GM23338 (cell line): ENCODE measurements at regions not wholly inside any gene's neighbourhood (a gene's known extent, or its start where the extent isn't known, plus 50 kb on each side); places are given as distances from the start of the nearest gene placed in this dataset.

Experiments
- ATAC-seq: fragments of 200-7000 bp; cut with Tn5 transposase; 3 replicates; pipeline ENCODE4 v1.9.1; 2020
- DNase-seq: peaks from one replicate; pipeline ENCODE4 v3.0.0-alpha.2; 2015; ENCODE audit warnings: low spot score
- H2AFZ ChIP-seq: fragments of 200-600 bp; sonication (generic); 2 replicates; pipeline ENCODE4 v1.8.0; 2016; ENCODE audit warnings: antibody characterized with exemption, mild to moderate bottlenecking, moderate library complexity
- H3F3A ChIP-seq: fragments of 200-600 bp; sonication (generic); replicated peaks from 2 replicates; pipeline ENCODE4 v1.8.0; 2017; ENCODE audit warnings: antibody characterized with exemption, mixed run types, low read depth
- H3K27ac ChIP-seq: fragments of 200-600 bp; sonication (generic); 2 replicates; pipeline ENCODE4 v1.6.1; 2016; ENCODE audit warnings: low read depth
- H3K27me3 ChIP-seq: fragments of 200-600 bp; sonication (generic); 2 replicates; pipeline ENCODE4 v1.8.0; 2016; ENCODE audit warnings: mild to moderate bottlenecking, mixed run types, moderate library complexity; ENCODE audit not compliant: insufficient read depth
- H3K36me3 ChIP-seq: fragments of 200-600 bp; sonication (generic); 2 replicates; pipeline ENCODE4 v1.8.0; 2016; ENCODE audit warnings: mild to moderate bottlenecking; ENCODE audit not compliant: insufficient read depth
- H3K4me1 ChIP-seq: fragments of 200-600 bp; sonication (generic); 2 replicates; pipeline ENCODE4 v1.8.0; 2016; ENCODE audit warnings: mild to moderate bottlenecking, moderate library complexity; ENCODE audit not compliant: insufficient read depth
- H3K4me2 ChIP-seq: fragments of 200-600 bp; sonication (generic); 2 replicates; pipeline ENCODE4 v1.7.1; 2017; ENCODE audit warnings: mixed run types
- H3K4me3 ChIP-seq: fragments of 200-600 bp; sonication (generic); 2 replicates; pipeline ENCODE4 v1.6.1; 2016; ENCODE audit warnings: mixed run types
- H3K79me2 ChIP-seq: fragments of 200-600 bp; sonication (generic); replicated peaks from 2 replicates; pipeline ENCODE4 v1.8.0; 2017; ENCODE audit warnings: mild to moderate bottlenecking; ENCODE audit not compliant: insufficient read depth
- H3K9me2 ChIP-seq: fragments of 200-600 bp; sonication (generic); 2 replicates; pipeline ENCODE4 v1.8.0; 2017; ENCODE audit not compliant: insufficient read depth
- H4K20me1 ChIP-seq: fragments of 200-600 bp; sonication (generic); replicated peaks from 2 replicates; pipeline ENCODE4 v1.8.0; 2017; ENCODE audit warnings: mild to moderate bottlenecking; ENCODE audit not compliant: insufficient read depth
- H3K27ac Mint-ChIP-seq: 2 replicates; pipeline ENCODE4 v1.8.0; 2020; ENCODE audit warnings: inconsistent platforms, mild to moderate bottlenecking, moderate library complexity, mixed read lengths
- H3K27me3 Mint-ChIP-seq: 3 replicates; pipeline ENCODE4 v1.8.0; 2022; ENCODE audit warnings: low read depth, mild to moderate bottlenecking, moderate library complexity, mixed read lengths, inconsistent platforms; ENCODE audit not compliant: insufficient read depth, poor library complexity
- H3K36me3 Mint-ChIP-seq: 3 replicates; pipeline ENCODE4 v1.8.0; 2021; ENCODE audit warnings: low read depth, mild to moderate bottlenecking, inconsistent platforms, moderate library complexity, mixed read lengths
- H3K4me1 Mint-ChIP-seq: 3 replicates; pipeline ENCODE4 v1.8.0; 2020; ENCODE audit warnings: mild to moderate bottlenecking, inconsistent platforms, mixed read lengths
- H3K4me3 Mint-ChIP-seq: 3 replicates; pipeline ENCODE4 v1.8.0; 2021; ENCODE audit warnings: moderate library complexity, mild to moderate bottlenecking, inconsistent platforms, mixed read lengths
- H3K9me3 Mint-ChIP-seq: 3 replicates; pipeline ENCODE4 v1.8.0; 2020; ENCODE audit warnings: moderate library complexity, mild to moderate bottlenecking, inconsistent platforms, mixed read lengths
- CREB1 ChIP-seq: fragments of 250-450 bp; sonication (Bioruptor Pico); IDR thresholded peaks from 2 replicates; pipeline ENCODE4 v1.5.0; 2020; ENCODE audit warnings: low read depth, mild to moderate bottlenecking, moderate library complexity
- EZH2 ChIP-seq: fragments of 200-600 bp; sonication (generic); IDR thresholded peaks from one replicate; pipeline ENCODE4 v1.8.0; 2017; ENCODE audit warnings: antibody characterized with exemption, mild to moderate bottlenecking, low read depth; ENCODE audit not compliant: unreplicated experiment
- EZH2phosphoT487 ChIP-seq: fragments of 200-600 bp; sonication (generic); IDR thresholded peaks from one replicate; pipeline ENCODE4 v1.8.1; 2018; ENCODE audit warnings: antibody characterized with exemption; ENCODE audit not compliant: unreplicated experiment
- JUNB ChIP-seq: IDR thresholded peaks from one replicate; pipeline ENCODE4 v1.6.1; 2016; ENCODE audit warnings: antibody characterized with exemption; ENCODE audit not compliant: unreplicated experiment
- NANOG ChIP-seq: IDR thresholded peaks from 2 replicates; pipeline ENCODE4 v1.6.1; 2016; ENCODE audit warnings: antibody characterized with exemption, borderline replicate concordance
- POLR2AphosphoS5 ChIP-seq: IDR thresholded peaks from 2 replicates; pipeline ENCODE4 v1.6.1; 2016; ENCODE audit warnings: antibody characterized with exemption, low read depth
- STAT1 ChIP-seq: IDR thresholded peaks from one replicate; pipeline ENCODE4 v1.6.1; 2016; ENCODE audit warnings: antibody characterized with exemption; ENCODE audit not compliant: unreplicated experiment
- ZNF114 ChIP-seq: fragments of 250-450 bp; sonication (Bioruptor Pico); IDR thresholded peaks from 2 replicates; pipeline ENCODE4 v1.5.0; 2020; ENCODE audit warnings: mild to moderate bottlenecking, moderate library complexity
- ZNF331 ChIP-seq: fragments of 250-450 bp; sonication (Bioruptor Pico); IDR thresholded peaks from 2 replicates; pipeline ENCODE4 v1.5.0; 2020; ENCODE audit warnings: low read depth, mild to moderate bottlenecking, moderate library complexity
- TF ChIP-seq, protein P1 (sequence below), 2 experiments: fragments of 200-600 bp in 1 of 2; sonication (generic) in 1 of 2; conservative IDR thresholded peaks; 2 replicates each; pipeline versions ENCODE4 v1.5.1 to v1.6.1; 2016 to 2017; ENCODE audit warnings: antibody characterized with exemption in 2 of 2, low read depth in 2 of 2, mild to moderate bottlenecking in 2 of 2, moderate library complexity in 1 of 2
- TF ChIP-seq, protein P2 (sequence below): IDR thresholded peaks from 2 replicates; pipeline ENCODE4 v1.6.1; 2016; ENCODE audit warnings: antibody characterized with exemption
- TF ChIP-seq, protein P3 (sequence below): IDR thresholded peaks from one replicate; pipeline ENCODE4 v1.6.1; 2018; ENCODE audit warnings: antibody characterized with exemption; ENCODE audit not compliant: unreplicated experiment
- TF ChIP-seq, protein P4 (sequence below): fragments of 250-450 bp; sonication (Bioruptor Pico); IDR thresholded peaks from 2 replicates; pipeline ENCODE4 v1.5.0; 2020; ENCODE audit warnings: mild to moderate bottlenecking, moderate library complexity

DNA sequence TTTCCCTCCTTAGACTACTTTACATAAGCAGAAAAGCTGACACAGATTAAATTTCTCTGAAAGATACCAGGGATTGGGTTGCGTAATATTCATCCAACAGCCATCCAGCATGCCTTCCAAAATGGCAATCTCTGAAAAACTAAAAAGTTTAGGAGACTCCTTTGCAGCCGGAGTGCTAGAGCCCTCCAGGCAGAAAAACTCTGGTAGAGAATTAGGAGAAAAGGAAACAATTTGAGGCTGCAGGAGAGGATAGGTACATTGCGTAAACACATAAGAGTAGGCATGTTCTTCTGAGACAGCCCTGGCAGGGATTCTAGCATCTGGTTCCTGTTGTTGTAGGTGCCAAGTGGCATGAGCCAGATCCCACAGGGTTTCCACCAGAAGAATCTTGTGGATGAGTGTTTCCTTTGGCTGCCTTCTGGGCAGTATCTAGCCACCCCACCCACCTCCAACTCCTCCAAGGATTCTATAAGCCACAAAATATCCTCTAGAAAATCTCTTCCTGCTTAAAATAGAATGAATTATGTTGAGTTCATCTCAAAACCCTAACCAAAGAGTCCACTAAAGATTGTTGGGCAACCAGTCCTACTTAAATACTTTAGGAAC, 402.4 kb downstream of the HGF start:
- no peak for DNase-seq
- Histone ChIP-seq H3K36me3 (no peaks in the 10 kb centered on the region), H3K4me1 (peaks cover 13% of the 10 kb centered on the region), H3K79me2 (no peaks in the 10 kb centered on the region), H3K4me3 (no peak overlapping the region), H3K27me3 (no peaks in the 10 kb centered on the region), H3K4me2 (no peak overlapping the region), H3F3A (no peaks in the 10 kb centered on the region), H3K9me2 (0 out of 2 replicates have a peak, but pooled peaks cover 8% of the 10 kb centered on the region), H2AFZ (peak overlapping the region; percentile 40; the same call in 1 of the 2 replicates), H3K27ac (no peak overlapping the region), H4K20me1 (no peaks in the 10 kb centered on the region)
- Mint-ChIP-seq H3K4me3 (no peak overlapping the region), H3K27ac (no peak overlapping the region), H3K27me3 (peaks cover 2% of the 10 kb centered on the region), H3K36me3 (no peaks in the 10 kb centered on the region), H3K9me3 (no peaks in the 10 kb centered on the region), H3K4me1 (peaks cover 22% of the 10 kb centered on the region)
- ATAC-seq, result no peak
- TF ChIP-seq, protein P1, sequence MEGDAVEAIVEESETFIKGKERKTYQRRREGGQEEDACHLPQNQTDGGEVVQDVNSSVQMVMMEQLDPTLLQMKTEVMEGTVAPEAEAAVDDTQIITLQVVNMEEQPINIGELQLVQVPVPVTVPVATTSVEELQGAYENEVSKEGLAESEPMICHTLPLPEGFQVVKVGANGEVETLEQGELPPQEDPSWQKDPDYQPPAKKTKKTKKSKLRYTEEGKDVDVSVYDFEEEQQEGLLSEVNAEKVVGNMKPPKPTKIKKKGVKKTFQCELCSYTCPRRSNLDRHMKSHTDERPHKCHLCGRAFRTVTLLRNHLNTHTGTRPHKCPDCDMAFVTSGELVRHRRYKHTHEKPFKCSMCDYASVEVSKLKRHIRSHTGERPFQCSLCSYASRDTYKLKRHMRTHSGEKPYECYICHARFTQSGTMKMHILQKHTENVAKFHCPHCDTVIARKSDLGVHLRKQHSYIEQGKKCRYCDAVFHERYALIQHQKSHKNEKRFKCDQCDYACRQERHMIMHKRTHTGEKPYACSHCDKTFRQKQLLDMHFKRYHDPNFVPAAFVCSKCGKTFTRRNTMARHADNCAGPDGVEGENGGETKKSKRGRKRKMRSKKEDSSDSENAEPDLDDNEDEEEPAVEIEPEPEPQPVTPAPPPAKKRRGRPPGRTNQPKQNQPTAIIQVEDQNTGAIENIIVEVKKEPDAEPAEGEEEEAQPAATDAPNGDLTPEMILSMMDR (conservative IDR thresholded peaks at IDR 0.05; ENCODE audit: low read depth in 2 of 2), result no peak
- no peak for TF ChIP-seq JUNB
- TF ChIP-seq, protein P2, sequence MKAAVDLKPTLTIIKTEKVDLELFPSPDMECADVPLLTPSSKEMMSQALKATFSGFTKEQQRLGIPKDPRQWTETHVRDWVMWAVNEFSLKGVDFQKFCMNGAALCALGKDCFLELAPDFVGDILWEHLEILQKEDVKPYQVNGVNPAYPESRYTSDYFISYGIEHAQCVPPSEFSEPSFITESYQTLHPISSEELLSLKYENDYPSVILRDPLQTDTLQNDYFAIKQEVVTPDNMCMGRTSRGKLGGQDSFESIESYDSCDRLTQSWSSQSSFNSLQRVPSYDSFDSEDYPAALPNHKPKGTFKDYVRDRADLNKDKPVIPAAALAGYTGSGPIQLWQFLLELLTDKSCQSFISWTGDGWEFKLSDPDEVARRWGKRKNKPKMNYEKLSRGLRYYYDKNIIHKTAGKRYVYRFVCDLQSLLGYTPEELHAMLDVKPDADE, result no peak
- TF ChIP-seq, protein P3, sequence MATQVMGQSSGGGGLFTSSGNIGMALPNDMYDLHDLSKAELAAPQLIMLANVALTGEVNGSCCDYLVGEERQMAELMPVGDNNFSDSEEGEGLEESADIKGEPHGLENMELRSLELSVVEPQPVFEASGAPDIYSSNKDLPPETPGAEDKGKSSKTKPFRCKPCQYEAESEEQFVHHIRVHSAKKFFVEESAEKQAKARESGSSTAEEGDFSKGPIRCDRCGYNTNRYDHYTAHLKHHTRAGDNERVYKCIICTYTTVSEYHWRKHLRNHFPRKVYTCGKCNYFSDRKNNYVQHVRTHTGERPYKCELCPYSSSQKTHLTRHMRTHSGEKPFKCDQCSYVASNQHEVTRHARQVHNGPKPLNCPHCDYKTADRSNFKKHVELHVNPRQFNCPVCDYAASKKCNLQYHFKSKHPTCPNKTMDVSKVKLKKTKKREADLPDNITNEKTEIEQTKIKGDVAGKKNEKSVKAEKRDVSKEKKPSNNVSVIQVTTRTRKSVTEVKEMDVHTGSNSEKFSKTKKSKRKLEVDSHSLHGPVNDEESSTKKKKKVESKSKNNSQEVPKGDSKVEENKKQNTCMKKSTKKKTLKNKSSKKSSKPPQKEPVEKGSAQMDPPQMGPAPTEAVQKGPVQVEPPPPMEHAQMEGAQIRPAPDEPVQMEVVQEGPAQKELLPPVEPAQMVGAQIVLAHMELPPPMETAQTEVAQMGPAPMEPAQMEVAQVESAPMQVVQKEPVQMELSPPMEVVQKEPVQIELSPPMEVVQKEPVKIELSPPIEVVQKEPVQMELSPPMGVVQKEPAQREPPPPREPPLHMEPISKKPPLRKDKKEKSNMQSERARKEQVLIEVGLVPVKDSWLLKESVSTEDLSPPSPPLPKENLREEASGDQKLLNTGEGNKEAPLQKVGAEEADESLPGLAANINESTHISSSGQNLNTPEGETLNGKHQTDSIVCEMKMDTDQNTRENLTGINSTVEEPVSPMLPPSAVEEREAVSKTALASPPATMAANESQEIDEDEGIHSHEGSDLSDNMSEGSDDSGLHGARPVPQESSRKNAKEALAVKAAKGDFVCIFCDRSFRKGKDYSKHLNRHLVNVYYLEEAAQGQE, result no peak
- no peak for TF ChIP-seq EZH2
- TF ChIP-seq CREB1, result no peak
- TF ChIP-seq ZNF114 (CRISPR knock-in tag), result no peak
- no peak for TF ChIP-seq NANOG
- TF ChIP-seq EZH2phosphoT487, result no peak
- no peak for TF ChIP-seq POLR2AphosphoS5
- TF ChIP-seq ZNF331 (CRISPR knock-in tag), result no peak
- TF ChIP-seq STAT1, result no peak
- TF ChIP-seq, protein P4, sequence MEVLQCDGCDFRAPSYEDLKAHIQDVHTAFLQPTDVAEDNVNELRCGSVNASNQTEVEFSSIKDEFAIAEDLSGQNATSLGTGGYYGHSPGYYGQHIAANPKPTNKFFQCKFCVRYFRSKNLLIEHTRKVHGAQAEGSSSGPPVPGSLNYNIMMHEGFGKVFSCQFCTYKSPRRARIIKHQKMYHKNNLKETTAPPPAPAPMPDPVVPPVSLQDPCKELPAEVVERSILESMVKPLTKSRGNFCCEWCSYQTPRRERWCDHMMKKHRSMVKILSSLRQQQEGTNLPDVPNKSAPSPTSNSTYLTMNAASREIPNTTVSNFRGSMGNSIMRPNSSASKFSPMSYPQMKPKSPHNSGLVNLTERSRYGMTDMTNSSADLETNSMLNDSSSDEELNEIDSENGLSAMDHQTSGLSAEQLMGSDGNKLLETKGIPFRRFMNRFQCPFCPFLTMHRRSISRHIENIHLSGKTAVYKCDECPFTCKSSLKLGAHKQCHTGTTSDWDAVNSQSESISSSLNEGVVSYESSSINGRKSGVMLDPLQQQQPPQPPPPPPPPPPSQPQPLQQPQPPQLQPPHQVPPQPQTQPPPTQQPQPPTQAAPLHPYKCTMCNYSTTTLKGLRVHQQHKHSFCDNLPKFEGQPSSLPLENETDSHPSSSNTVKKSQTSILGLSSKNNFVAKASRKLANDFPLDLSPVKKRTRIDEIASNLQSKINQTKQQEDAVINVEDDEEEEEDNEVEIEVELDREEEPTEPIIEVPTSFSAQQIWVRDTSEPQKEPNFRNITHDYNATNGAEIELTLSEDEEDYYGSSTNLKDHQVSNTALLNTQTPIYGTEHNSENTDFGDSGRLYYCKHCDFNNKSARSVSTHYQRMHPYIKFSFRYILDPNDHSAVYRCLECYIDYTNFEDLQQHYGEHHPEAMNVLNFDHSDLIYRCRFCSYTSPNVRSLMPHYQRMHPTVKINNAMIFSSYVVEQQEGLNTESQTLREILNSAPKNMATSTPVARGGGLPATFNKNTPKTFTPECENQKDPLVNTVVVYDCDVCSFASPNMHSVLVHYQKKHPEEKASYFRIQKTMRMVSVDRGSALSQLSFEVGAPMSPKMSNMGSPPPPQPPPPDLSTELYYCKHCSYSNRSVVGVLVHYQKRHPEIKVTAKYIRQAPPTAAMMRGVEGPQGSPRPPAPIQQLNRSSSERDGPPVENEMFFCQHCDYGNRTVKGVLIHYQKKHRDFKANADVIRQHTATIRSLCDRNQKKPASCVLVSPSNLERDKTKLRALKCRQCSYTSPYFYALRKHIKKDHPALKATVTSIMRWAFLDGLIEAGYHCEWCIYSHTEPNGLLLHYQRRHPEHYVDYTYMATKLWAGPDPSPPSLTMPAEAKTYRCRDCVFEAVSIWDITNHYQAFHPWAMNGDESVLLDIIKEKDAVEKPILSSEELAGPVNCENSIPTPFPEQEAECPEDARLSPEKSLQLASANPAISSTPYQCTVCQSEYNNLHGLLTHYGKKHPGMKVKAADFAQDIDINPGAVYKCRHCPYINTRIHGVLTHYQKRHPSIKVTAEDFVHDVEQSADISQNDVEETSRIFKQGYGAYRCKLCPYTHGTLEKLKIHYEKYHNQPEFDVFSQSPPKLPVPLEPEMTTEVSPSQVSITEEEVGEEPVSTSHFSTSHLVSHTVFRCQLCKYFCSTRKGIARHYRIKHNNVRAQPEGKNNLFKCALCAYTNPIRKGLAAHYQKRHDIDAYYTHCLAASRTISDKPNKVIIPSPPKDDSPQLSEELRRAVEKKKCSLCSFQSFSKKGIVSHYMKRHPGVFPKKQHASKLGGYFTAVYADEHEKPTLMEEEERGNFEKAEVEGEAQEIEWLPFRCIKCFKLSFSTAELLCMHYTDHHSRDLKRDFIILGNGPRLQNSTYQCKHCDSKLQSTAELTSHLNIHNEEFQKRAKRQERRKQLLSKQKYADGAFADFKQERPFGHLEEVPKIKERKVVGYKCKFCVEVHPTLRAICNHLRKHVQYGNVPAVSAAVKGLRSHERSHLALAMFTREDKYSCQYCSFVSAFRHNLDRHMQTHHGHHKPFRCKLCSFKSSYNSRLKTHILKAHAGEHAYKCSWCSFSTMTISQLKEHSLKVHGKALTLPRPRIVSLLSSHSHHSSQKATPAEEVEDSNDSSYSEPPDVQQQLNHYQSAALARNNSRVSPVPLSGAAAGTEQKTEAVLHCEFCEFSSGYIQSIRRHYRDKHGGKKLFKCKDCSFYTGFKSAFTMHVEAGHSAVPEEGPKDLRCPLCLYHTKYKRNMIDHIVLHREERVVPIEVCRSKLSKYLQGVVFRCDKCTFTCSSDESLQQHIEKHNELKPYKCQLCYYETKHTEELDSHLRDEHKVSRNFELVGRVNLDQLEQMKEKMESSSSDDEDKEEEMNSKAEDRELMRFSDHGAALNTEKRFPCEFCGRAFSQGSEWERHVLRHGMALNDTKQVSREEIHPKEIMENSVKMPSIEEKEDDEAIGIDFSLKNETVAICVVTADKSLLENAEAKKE (CRISPR knock-in tag), result no peak
